Stimulated activated naive CD8-positive, alpha-beta T cell treated with anti-CD3 and anti-CD28 coated beads, Interleukin-15, Interleukin-2, amounts not matched to agents 100 U/mL and 50 U/mL, for 24 hours (primary cell): ENCODE measurements at regions not wholly inside any gene's neighbourhood (a gene's known extent, or its start where the extent isn't known, plus 50 kb on each side); places are given as distances from the start of the nearest gene placed in this dataset.
A peak's percentile ranks its signal among the peaks of the same experiment; 100 is the strongest.

Experiments
- ATAC-seq: fragments of 150-1000 bp; cut with Tn5 transposase; one replicate; pipeline ENCODE4 v1.10.0; 2021
- DNase-seq: peaks from one replicate; pipeline ENCODE4 v3.0.0; 2021

GRCh38 chr5:69033690-69034089 is 60.1 kb upstream of the SLC30A5 start:
- no peak for ATAC-seq
- DNase-seq, result no peak

DNA sequence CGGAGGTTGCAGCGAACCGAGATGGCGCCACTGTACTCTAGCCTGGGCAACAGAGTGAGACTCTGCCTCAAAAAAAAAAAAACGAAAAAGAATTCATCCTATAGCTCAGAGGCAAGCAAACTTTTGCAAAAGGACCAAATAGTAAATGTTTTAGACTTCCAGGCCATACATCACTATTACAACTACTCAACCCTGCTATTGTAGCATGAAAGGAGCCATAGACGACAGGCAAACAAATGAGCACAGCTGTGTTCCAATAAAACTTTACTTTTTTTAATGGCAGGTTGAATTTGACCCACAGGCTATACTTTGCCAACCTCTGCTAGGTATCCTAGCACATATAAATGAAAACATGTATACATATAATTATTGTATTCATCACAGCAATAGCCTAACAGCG is 58.9 kb upstream of the SLC30A5 start:
- no peak for ATAC-seq
- no peak for DNase-seq

DNA sequence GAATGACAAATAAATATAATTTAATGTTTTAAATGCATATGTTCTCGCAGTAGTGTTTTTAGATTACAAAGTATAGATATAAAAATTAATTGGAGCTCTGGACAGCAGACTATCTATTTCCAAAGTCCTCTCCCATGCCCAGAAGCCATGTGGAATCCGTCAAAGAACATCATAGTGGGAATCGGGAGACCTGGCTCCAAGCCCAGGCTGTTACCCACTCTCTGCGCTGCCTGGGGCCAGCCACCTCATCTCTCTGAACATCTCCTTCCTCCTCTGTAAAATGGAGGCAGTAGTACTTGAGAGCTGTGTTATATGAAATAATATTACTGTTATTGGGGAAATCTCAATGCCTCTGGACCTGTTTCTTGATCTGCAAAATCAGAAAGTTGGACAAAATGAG is 58.1 kb upstream of the SLC30A5 start:
- DNase-seq (no peak), ATAC-seq (no peak)

DNA sequence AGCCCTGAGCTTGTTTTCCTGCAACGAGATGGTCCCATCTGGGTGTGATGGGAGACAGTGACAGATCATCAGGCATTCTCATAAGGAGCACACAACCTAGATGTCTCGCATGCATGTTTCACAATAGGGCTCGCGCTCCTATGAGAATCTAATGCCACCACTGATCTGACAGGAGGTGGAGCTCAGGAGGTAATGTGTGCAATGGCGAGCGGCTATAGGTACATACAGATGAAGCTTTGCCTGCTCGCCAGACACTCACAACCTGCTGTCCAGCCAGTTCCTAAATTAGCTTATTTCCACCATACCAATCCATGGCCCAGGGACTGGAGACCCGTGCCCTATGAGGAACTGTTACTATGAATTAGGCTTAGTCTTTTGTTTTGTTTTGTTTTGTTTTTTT is 55.3 kb upstream of the SLC30A5 start:
- no peak for ATAC-seq
- DNase-seq, result no peak

GRCh38 chr5:69039829-69040228 is 54.0 kb upstream of the SLC30A5 start:
- no peak for DNase-seq
- no peak for ATAC-seq

DNA sequence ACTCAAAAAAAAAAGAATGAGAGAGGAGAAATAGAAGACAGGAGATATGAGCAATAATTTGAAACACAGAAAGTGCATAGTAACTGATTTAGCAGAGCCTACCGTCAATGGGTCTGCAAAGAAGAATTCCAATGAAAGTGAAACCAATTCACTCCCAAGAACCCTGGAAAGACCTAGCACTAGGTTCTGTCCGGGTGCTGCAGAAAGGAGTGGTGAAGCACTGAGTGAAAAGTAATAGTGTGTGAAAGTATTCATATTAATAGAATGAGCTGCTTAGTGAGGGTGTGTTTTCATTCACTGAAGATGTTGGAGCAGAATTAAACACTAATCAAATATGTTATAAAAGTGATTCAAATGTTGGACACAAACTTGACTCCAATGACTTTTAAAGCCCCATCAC is 51.3 kb upstream of the SLC30A5 start:
- DNase-seq (no peak), ATAC-seq (peak; percentile 20)

DNA sequence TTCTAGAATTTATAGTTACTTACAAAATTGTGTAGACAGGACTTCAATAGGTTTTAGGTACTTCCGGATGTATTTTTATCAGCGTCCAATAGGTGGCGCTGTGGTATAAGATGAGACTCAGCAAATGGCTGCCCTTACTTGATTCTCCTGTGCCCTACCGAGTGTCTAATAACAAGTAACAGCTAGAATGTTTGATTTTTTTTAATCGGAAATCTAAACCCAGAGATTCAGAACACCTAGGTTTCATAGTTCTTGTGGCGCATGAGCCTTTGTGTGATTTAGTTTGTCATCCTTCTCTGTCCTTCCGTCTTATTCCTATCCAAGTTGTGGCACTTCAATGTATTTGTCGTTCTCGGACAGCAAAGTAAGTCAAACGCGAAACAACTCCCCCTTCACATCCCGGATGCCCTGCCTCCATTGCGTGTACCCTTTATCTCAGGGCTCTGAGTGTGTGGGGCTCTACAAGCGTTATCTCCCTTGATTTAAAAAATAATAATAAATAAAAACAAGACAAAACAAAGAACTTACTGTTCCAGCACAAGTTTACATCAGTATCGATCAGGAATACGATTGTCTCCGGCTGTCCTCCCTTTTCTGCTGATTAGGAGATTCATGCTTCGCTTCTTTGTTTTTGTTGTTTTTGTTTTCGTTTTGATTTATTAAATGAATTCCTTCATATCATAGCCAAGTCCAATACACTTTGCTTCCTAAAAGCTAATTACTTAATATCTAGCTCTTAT is 50.7 kb upstream of the SLC30A5 start:
- DNase-seq, result peak; percentile 80
- ATAC-seq, result peak; percentile 92

- no peak for DNase-seq
- no peak for ATAC-seq
These were observed 50.2 kb upstream of the SLC30A5 start for GRCh38 chr5:69043655-69043996.
